ENCODE measurements at regions not wholly inside any gene's neighbourhood (a gene's known extent, or its start where the extent isn't known, plus 50 kb on each side); places are given as distances from the start of the nearest gene placed in this dataset.
"Not testable (repeated sequence)": the region's sequence is repeated elsewhere in the genome, so short reads cannot be mapped to it uniquely, and the experiment has no call there.

DNA sequence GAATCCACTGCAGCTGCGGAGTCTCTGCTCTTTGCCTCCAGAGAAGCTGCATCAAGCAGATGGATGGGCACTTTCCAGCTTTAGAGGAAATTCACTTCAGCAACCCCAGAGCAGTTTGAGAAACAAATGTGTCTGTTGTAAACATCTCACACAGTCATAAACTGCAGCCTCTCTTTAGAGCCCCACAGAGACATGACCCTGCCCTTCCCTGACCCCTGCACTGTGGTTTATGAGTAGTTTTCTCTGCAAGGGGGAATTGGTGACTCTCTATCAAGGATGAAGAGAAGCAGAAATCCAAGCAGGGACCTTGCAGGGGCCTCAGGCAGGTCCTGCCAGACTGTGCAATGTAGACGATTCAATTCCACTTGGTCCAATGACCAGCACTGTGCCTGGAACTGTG lies 160.2 kb downstream of the SH2D4B start:
- DNase-seq (ENCODE audit: low read depth) = no peak

DNA sequence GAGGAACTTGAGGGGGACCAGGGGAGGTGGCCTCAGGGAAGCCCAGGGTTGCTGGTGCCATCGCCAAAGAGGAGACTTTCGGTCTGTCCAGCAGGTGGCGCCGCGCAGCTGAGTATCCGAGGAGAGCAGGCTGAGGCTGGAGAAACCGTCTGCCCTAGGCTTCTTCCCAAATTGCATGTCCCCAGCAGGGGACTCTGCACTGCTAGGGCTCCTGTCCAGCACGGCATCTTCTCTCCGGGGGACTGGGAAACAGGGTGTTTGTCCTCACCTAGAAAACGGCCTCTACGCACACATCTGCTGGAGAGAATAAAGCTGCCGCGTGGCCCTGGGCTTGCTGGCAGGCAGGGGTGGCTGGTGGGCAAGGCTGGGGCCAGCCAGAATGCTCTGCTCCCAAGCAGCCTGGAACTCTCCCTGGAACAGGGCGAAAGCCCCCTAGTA lies 161.9 kb downstream of the SH2D4B start:
- peak; percentile 73 for DNase-seq (ENCODE audit: low read depth)

DNA sequence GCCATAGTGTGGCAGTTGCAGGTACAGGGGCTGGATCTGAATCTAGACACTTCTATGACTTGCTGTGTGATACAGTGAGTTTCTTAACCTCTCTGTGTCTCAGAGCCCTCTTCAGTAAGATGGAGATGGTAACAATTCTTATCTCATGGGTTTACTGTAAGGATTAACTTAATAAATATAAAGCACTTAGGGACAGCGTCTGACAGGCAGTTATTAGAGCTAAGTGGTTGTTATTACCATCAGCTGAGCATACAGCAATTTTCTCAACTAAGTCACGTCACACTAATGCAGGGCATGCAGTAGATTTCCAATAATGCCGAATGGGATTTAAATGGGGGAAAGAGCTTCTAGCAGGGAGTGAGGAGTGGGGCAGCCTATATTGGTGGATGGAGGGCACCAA lies 162.6 kb downstream of the SH2D4B start:
- DNase-seq (ENCODE audit: low read depth) = no peak

DNA sequence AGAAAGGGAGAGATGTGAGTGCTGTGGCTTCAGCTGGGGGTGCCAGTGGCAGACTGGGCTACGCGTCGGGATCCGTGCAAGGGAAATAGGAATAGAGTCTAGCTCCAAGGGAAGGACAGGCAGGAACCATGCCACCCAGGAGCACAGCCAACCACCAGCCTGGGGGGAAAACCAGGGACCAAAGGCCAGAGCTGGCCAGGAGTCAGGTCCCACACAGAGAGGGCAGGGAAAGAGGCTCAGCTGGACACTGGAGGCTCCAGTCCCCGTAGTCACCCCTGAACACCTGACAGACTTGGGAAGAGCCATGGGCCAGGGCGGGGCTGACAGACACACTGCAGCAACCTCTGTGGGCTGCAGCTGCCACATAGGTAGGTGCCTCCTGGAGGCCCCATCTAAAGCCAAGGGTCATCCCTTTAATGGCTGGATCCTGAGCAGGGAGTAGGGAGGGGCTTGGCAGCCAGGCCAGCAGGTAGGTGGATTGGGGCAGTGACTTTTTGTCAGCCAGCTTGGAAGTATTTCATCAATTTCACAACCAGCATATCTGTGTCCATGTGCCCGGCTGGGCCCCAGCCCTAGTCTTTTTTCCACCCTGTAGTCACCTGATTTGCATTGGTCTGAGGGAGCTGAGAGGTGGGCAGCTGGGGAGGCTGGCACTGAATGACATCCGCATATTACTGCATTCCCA lies 163.2 kb downstream of the SH2D4B start:
- no peak for DNase-seq (ENCODE audit: low read depth)

DNA sequence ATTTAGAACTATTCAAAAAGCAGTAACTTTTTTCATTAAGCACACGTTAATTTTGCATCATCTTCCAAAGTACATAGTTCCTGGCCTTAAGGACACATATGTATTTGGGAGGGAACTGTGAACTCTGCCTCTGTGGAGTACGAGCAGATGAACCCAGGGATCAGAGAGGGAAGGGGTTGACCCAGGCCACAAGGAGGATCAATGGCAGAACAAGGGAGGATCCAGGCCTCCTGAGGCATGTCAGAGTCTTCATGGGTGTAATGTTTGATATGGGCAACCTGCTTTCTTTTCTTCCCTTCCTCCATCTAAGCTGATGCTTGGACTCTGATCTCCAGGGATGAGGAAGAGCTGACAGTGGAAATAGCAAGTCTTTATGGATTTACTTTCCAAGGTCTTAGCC lies 164.0 kb downstream of the SH2D4B start:
- no peak for DNase-seq (ENCODE audit: low read depth)

DNA sequence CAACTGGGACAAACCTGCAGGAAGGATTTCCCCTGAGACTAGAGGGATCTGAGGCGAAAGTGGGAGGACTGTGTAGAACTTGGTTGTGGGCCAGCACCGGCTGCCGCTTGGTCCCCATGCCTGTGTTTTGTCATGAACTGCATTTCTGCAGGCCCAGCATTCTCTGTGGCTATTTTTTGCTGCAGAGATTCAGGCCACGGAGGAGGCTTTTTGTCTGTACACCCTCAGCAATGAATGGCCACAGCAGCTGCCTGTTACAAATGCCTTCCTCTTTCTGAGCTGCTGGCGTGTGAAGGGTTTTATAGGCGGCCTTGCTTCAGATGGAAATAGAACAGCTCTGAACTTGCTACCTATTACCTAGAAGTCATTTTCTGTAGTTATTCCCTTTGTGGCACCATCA lies 164.4 kb downstream of the SH2D4B start:
- DNase-seq (ENCODE audit: low read depth) = no peak

DNA sequence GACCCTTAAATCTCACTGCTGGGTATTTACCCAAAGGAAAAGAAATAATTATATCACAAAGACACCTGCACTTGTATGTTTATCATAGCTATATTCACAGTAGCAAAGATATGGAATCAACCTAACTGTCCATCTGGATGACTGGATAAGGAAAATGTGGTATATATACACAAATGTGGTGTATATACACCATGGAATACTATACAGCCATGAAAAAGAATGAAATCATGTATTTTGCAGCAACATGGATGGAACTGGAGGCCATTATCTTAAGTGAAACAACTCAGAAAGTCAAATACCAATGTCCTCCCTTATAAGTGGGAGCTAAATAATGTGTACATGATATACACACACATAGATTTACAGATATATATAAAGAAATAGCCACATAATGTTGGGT lies 168.2 kb downstream of the SH2D4B start:
- DNase-seq (ENCODE audit: low read depth) = no peak

DNA sequence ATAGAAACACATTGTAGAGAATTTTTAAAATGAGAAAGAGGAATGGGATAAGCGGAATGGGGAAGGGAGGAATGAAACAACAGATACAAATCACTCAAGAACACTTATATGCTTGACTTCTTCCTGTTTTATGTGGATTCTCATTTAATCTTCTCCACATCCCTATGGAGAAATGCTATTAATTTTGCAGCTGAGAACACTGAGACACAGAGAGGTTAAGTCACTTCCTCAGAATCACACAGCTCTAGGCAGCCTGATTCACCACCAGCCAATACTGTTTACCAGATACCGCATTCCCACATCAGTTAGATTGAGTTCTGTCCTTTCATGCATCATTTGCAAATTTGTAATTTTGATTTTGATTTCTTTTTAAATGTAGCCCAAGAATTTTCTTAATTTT lies 170.5 kb downstream of the SH2D4B start:
- no peak for DNase-seq (ENCODE audit: low read depth)

DNA sequence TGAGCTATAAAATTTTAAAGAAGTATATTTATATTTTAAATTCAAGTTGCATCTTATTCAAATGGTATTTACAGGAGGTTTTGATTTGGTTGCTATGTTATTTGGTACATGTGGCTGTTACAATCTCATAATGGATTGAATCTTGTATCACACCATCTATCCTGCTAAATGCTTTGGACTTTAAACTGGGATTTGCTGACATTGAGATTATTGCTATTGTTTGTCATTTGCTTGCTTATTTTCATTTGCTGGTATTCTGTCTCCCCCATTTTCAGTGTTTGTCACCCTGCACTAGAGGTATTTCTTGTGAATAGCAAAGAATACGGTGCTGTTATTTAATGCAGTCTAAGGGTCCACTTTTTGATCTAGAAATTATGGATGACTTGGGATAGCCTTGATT lies 171.1 kb downstream of the SH2D4B start:
- DNase-seq (ENCODE audit: low read depth) = no peak

DNA sequence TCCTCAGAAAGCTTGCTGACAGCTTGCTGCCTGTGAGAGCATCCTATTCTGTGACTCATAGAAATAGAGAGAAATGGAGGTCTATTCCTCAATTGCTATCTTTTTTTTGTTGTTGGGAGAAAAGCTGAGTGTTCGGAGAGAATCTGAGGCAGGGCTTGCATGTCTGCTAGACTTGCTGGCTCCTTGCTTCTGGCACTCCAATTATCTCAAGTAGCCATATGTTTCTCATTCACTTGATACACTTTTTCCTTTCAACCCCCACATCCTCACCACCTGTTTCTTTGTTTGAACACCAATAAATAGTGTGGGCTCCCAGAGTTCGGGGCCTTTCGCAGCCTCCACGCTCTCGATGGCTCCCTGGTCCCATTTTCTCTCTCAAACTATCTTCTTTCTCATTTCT lies 172.2 kb downstream of the SH2D4B start:
- no peak for DNase-seq (ENCODE audit: low read depth)

DNA sequence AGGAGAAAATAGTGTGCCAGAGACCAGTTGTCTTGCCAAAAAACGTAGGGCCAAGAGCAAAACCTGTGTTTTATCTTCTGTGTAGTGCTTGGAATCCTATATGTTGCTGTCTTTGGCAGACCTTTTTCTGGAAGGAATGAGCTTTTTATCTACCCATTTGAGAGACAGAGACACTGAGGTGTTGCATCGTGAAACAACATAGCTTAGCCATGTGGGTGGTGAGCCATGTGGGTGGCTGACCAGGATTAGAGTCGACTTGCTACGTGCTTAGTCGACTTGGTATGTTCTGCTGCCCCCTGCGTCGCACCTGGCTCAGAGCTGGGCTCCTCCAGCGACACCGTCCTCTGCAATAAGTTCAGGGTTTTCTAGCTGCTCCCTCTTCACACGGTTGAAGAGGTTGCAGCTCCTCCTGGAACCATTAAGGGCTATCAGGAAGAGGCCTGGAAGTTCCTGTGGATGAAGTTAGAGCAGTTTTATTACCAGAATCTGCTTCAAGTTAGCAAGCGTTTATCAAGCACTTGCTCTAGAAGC lies 175.8 kb downstream of the SH2D4B start:
- DNase-seq (ENCODE audit: low read depth) = no peak

DNA sequence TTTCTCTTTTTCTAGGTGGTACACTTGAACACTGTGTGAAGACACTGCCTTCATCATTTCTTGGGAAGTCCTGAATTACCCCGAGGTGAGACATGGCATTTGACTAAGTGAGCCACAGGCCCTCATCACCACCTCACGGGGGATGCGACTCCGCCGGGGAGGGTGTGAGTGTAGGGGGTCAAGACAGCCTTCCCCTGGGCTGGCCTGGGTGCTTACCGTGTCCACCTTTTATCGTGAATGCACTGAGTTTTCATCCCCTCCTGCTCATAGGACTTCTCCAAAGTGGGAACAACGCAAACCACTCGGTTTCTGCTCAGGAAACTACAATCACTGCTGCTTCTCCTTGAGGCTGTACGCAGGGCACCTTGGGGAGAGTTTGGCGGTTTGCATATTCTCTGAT lies 176.9 kb downstream of the SH2D4B start:
- DNase-seq (ENCODE audit: low read depth) = no peak

DNA sequence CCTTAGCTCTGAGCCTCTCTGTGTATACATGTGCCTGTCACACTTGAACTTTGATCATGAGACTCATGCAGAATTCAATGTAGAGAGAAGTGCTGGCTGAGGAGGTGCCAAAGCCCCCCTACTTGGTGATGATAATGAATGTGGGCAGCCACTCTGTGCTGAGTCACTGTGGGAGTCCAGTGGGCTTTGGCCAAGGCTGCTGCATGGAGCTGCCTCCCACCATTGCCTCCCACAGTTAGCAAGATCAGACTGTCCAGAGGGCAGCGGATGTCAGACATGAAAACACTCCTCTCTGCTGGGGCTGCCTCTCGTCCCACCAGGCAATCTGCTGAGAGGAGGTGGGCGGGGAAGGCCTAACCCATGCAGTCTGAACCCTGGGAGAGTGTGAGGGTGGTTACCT lies 180.3 kb downstream of the SH2D4B start:
- DNase-seq (ENCODE audit: low read depth) = no peak

DNA sequence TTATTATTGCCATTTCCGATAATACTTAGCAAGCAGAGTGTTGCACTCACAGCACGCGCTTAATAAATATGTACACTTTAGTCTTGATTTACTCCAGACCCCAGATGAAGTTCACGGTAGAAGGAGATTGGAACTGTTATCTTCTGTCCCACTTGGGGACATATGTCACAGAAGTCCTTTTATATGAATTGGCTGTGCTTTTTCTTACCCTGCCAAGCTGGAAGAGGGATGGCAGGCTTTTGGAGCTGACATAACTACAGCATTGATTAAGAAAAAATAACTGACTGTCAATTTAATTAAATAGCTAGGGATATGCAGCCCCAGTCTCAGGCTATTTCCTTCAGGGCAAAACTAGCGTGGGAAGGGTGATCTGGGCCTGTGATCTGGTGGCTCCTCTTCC lies 182.2 kb downstream of the SH2D4B start:
- no peak for DNase-seq (ENCODE audit: low read depth)

DNA sequence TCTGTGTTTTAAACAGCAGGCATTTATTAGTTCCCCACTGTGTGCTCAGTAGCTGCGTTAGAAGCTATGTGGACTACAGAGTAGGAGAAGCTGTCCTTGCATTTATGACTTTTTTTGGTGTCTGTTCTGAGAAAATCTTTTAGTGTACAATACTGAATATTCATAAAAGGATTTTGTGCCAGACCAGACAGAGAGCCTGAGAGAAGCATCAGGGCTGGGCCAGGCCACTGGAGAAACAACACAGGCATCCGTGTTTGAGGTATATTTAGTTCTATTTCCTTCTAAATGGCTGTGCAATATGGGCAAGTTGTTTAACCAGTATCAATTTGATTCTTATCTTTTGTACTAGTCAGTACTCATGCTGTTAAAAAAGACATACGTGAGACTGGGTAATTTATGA lies 182.8 kb downstream of the SH2D4B start:
- no peak for DNase-seq (ENCODE audit: low read depth)

DNA sequence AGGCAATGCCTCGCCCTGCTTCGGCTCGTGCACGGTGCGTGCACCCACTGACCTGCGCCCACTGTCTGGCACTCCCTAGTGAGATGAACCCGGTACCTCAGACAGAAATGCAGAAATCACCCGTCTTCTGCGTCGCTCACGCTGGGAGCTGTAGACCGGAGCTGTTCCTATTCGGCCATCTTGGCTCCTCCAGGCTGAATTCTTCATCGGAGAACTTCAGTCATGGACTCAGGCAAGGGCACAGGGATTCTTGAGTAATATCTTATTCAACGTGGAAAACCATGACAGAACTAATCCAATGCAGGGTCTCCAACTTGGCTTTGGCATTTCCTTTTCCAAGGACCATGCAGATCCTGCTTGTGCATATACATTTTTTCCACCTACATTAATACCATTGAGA lies 190.7 kb downstream of the SH2D4B start:
- not testable (repeated sequence) for DNase-seq (ENCODE audit: low read depth)

DNA sequence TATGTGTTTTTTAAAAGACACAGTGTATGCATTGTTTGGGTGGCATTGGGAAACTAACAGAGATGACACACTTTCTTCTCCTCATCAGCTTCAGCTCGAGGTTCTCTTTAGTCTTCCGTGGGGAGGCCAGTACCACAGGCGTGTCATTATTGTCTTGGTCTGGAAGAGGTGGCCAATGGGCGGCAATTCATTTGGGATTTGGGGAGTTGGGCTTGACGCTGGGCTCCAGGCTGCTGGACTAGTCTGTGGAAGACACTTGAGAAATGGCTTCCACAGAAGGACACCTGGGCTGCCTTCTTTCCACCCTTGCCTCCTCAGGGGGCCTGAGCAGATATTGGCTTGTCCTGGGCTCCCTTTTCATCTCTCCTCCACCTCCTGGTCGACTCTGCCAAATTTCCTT lies 192.2 kb downstream of the SH2D4B start:
- no peak for DNase-seq (ENCODE audit: low read depth)

DNA sequence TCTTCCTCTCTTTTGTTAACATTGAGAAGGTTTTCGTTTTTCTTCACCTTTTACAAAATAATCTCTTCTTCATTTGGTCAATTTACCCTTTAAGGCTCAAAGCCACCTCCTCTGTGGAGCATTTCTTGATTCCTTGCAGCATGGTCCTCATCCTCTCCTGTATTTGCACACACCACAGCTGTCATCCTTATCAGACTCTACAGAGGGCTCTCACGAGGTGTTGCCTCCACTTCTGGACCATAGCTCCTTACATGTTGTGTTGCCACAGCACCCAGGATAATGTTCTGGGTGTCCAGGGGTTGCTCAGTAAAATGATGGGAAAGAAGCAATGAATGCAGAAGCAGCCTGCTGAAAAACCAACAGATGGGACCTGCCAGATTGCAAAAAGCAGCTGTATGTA lies 192.8 kb downstream of the SH2D4B start:
- DNase-seq (ENCODE audit: low read depth) = no peak

DNA sequence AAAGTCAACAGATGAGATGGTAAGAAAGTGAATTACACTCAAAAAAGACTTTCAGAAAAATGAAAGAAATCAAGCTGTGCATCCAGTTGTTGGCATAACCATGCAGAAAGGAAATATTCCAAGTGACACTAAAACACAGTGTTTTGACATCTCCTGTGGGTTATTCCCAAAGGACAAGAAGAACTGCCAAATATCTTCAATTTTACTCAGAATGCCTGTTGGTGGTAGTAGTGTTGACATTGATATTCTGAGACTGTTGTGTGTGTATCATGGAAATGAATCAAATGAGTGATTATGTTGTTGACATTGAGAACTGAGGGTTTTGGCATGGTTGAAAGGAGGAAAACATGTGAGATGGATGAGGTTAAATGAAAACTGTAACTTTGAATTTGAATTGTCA lies 196.9 kb downstream of the SH2D4B start:
- no peak for DNase-seq (ENCODE audit: low read depth)

DNA sequence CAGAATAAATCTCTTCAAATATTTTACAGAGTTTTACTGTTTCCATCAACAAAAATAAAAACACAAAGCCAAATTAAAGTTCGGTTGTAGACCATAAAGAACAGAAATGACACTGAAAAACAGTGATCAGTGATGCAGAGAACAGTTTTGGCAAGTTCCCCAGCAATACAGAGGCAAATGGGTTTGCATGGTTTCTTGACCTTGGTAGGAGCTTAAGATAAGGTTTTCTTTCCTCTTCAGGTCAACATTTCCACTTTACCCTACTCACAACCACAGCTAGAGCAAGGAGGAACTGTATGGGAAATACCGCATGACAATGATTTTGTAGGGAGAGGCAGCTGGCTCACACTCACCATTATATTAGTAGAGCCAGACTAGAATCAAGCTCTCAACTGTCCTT lies 199.5 kb downstream of the SH2D4B start:
- DNase-seq (ENCODE audit: low read depth) = no peak

DNA sequence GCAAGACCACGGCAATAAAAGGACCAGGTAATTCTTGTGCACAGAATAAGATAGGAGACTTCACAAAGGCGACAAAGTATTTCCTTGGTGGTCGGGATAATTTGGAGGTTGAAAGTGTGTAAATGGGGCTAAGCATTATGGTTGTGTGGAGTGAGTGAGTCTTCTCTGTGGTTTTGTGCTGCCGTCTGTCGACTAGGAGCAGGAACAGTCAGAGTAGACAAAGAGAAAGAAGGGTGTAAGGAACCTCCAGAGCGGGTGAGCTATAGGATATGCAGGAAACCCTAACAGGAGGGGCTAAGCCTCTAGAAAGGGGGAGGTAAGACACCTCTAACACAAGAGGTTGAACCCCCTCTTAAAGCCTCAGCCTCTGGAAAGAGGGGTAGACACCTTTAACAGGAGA lies 201.6 kb downstream of the SH2D4B start:
- no peak for DNase-seq (ENCODE audit: low read depth)

DNA sequence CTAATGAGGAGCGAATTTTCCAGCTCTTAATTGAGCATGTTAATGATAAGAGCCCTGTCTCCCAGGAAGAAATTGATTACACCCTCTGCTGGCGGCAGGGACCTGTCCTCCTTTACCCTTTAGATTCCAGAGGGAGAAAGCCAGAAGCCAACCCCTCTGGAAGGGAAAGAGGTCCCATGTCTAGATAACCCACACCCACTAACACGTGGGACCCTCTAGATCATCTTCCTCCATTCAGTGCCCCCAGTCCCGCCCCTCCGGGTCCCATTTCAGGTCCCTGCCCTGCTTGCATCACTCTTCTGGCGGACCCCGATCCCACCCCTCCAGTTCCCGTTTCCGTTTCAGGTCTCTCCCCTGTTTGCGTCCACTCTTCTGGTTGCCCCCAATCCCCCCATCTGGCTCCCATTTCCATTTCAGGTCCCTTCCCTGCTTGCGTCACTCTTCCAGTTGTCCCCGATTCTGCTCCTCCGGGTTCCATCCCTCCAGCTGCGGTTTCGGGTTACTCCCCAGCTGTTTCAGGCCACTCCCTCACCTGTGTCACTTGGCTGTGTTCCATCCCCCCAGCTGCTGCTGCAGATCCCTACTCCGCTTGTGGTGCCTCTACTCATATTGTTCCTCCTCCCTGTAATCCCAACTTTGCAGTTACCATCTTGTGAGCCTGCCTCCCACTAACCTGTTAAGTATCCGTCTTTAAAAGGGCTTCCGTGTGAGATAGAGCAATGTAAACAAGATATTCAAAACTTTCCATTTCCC lies 202.4 kb downstream of the SH2D4B start:
- DNase-seq (ENCODE audit: low read depth) = no peak

DNA sequence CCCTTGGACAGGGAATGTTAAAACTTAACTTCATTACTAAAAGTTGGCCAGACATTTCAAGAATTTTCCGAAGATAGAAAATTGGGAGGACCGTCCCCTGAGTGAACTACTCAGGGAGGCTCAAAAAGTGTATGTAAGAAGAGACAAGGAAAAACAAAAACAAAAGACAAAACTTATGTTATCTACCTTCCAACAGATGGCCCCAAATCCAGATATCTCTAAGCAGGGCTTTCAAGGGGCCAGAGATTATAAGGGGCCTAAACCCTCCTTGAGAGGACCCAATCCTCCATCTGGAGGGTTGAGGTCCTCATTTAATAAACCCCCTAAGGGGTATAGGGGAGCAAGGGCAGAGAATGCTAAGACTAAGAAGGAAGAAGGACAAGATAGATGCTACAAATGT lies 203.6 kb downstream of the SH2D4B start:
- DNase-seq (ENCODE audit: low read depth) = no peak

DNA sequence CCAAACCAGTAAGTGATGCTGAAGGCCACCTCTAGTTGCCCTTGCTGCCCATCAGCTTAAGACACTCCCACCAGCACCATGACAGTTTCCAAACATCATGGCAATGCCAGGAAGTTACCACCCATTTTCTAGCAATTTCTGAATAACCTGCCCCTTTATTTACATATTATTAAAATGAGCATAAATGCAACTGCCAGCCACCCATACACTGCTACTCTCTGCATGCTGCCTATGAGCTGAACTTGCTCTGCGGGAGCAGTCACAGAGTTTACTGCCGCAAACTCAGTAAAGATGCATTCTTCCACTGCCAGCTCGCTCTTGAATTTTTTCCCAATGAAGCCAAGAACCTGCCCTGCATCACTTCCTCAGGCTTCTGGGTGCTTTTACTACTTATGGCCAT lies 212.6 kb downstream of the SH2D4B start:
- DNase-seq (ENCODE audit: low read depth) = no peak

Measured in activated T-cell treated with anti-CD3 and anti-CD28 coated beads for 1 hour (primary cell).